ENCODE measurements at regions not wholly inside any gene's neighbourhood (a gene's known extent, or its start where the extent isn't known, plus 50 kb on each side); places are given as distances from the start of the nearest gene placed in this dataset.

DNA sequence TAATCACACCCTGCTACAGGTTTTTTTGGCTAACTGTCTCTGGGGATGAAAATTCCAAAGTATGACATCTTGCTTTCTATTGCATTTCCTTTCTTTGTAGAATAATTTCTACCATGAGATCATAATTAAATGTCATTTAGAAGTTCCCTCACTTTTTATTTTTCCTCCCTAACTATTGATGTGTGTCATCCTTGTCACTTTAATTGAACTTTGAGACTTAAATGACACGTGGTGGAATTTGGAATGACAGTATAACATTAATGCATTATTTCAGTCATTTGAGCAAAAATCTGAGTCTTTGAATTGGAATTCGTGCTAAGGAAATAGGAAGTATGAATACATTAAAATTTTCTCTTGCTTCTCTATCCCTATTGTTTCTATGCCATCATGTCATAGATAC, 745.4 kb downstream of the PDHA2 start:
- TF ChIP-seq, protein P1, sequence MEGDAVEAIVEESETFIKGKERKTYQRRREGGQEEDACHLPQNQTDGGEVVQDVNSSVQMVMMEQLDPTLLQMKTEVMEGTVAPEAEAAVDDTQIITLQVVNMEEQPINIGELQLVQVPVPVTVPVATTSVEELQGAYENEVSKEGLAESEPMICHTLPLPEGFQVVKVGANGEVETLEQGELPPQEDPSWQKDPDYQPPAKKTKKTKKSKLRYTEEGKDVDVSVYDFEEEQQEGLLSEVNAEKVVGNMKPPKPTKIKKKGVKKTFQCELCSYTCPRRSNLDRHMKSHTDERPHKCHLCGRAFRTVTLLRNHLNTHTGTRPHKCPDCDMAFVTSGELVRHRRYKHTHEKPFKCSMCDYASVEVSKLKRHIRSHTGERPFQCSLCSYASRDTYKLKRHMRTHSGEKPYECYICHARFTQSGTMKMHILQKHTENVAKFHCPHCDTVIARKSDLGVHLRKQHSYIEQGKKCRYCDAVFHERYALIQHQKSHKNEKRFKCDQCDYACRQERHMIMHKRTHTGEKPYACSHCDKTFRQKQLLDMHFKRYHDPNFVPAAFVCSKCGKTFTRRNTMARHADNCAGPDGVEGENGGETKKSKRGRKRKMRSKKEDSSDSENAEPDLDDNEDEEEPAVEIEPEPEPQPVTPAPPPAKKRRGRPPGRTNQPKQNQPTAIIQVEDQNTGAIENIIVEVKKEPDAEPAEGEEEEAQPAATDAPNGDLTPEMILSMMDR (IDR thresholded peaks at IDR 0.05) = no peak
- TF ChIP-seq POLR2A (IDR thresholded peaks at IDR 0.05) = no peak

Data from body of pancreas (tissue), 4 donors.